H1 (cell line): ENCODE measurements at regions not wholly inside any gene's neighbourhood (a gene's known extent, or its start where the extent isn't known, plus 50 kb on each side); places are given as distances from the start of the nearest gene placed in this dataset.
"Not testable (repeated sequence)": the region's sequence is repeated elsewhere in the genome, so short reads cannot be mapped to it uniquely, and the experiment has no call there.

Experiments
- CTCF ChIP-seq, 3 experiments: IDR thresholded peaks; 1 replicate in 2 of 3; 2 replicates in 1 of 3; pipeline versions ENCODE4 v1.5.1 to v1.6.1; 2011; ENCODE audit warnings: low read length in 3 of 3, mild to moderate bottlenecking in 3 of 3, inconsistent platforms in 2 of 3, low read depth in 1 of 3, moderate library complexity in 1 of 3; ENCODE audit not compliant: insufficient read depth in 1 of 3; ENCODE audit errors: control extremely low read depth in 1 of 3
- EP300 ChIP-seq, 2 experiments: IDR thresholded peaks; 1 replicate in 1 of 2; 2 replicates in 1 of 2; pipeline ENCODE4 v1.6.1; 2011 to 2012; ENCODE audit warnings: low read depth in 2 of 2, low read length in 2 of 2, mild to moderate bottlenecking in 2 of 2, borderline replicate concordance in 1 of 2, inconsistent platforms in 1 of 2, moderate library complexity in 1 of 2
- EZH2 ChIP-seq: fragments of 200-600 bp; sonication (generic); IDR thresholded peaks from 2 replicates; pipeline ENCODE4 v1.7.1; 2012; ENCODE audit warnings: low read depth, mild to moderate bottlenecking, moderate library complexity, low read length, inconsistent platforms; ENCODE audit not compliant: severe bottlenecking
- GABPA ChIP-seq: IDR thresholded peaks from 2 replicates; pipeline ENCODE4 v1.6.1; 2011; ENCODE audit warnings: mild to moderate bottlenecking, low read length, moderate library complexity, borderline replicate concordance; ENCODE audit not compliant: insufficient read depth
- GTF2F1 ChIP-seq: IDR thresholded peaks from 2 replicates; pipeline ENCODE4 v1.6.1; 2012; ENCODE audit warnings: low read depth, low read length, improper control_type of control experiment, borderline replicate concordance
- NRF1 ChIP-seq: IDR thresholded peaks from 2 replicates; pipeline ENCODE4 v1.6.1; 2011; ENCODE audit warnings: mild to moderate bottlenecking, low read depth, low read length, improper control_type of control experiment
- POLR2A ChIP-seq, 2 experiments: IDR thresholded peaks; 1 replicate in 1 of 2; 2 replicates in 1 of 2; pipeline ENCODE4 v1.6.1; 2011; ENCODE audit warnings: low read depth in 2 of 2, low read length in 2 of 2, mild to moderate bottlenecking in 2 of 2; ENCODE audit errors: control extremely low read depth in 1 of 2
- POLR2AphosphoS5 ChIP-seq: IDR thresholded peaks from 2 replicates; pipeline ENCODE4 v1.6.1; 2011; ENCODE audit warnings: low read depth, low read length
- RAD21 ChIP-seq, 2 experiments: IDR thresholded peaks in 1 of 2; conservative IDR thresholded peaks in 1 of 2; 2 replicates each; pipeline ENCODE4 v1.6.1; 2011; ENCODE audit warnings: low read depth in 2 of 2, low read length in 2 of 2, improper control_type of control experiment in 1 of 2, inconsistent platforms in 1 of 2, mild to moderate bottlenecking in 1 of 2, moderate library complexity in 1 of 2
- SIN3A ChIP-seq, 2 experiments: IDR thresholded peaks in 1 of 2; conservative IDR thresholded peaks in 1 of 2; 2 replicates each; pipeline ENCODE4 v1.6.1; 2011 to 2012; ENCODE audit warnings: low read length in 2 of 2, improper control_type of control experiment in 1 of 2, low read depth in 1 of 2, mild to moderate bottlenecking in 1 of 2
- SP2 ChIP-seq: IDR thresholded peaks from 2 replicates; pipeline ENCODE4 v1.6.1; 2012; ENCODE audit warnings: mild to moderate bottlenecking, low read length, inconsistent platforms
- SUZ12 ChIP-seq: fragments of 200-600 bp; sonication (generic); IDR thresholded peaks from 2 replicates; pipeline ENCODE4 v1.6.1; 2012; ENCODE audit warnings: mild to moderate bottlenecking, inconsistent platforms, low read length, moderate library complexity, mixed read lengths
- TEAD4 ChIP-seq: IDR thresholded peaks from 2 replicates; pipeline ENCODE4 v1.6.1; 2012; ENCODE audit warnings: low read depth, low read length, inconsistent platforms, mixed read lengths
- USF2 ChIP-seq: IDR thresholded peaks from 2 replicates; pipeline ENCODE4 v1.6.1; 2011; ENCODE audit warnings: low read length, improper control_type of control experiment

- TF ChIP-seq SIN3A (conservative IDR thresholded peaks at IDR 0.05 in 1 of 2, IDR thresholded peaks at IDR 0.05 in 1 of 2; ENCODE audit: low read depth in 1 of 2, low read length in 2 of 2); SUZ12; CTCF (IDR thresholded peaks at IDR 0.05; ENCODE audit: control extremely low read depth in 1 of 3, insufficient read depth in 1 of 3, low read depth in 1 of 3, low read length in 3 of 3); EP300 (IDR thresholded peaks at IDR 0.05; ENCODE audit: borderline replicate concordance in 1 of 2, low read depth in 2 of 2, low read length in 2 of 2); POLR2A (IDR thresholded peaks at IDR 0.05; ENCODE audit: control extremely low read depth in 1 of 2, low read depth in 2 of 2, low read length in 2 of 2); USF2; TEAD4; SP2; POLR2AphosphoS5; RAD21 (IDR thresholded peaks at IDR 0.05 in 1 of 2, conservative IDR thresholded peaks at IDR 0.05 in 1 of 2; ENCODE audit: low read depth in 2 of 2, low read length in 2 of 2); GTF2F1; GABPA; EZH2; NRF1: not testable (repeated sequence)
These were observed 355.2 kb downstream of the NDFIP2 start for GRCh38 chr13:79836121-79836520.
